HG03175 (cell line): ENCODE measurements at regions not wholly inside any gene's neighbourhood (a gene's known extent, or its start where the extent isn't known, plus 50 kb on each side); places are given as distances from the start of the nearest gene placed in this dataset.
A peak's percentile ranks its signal among the peaks of the same experiment; 100 is the strongest.
"Not testable (repeated sequence)": the region's sequence is repeated elsewhere in the genome, so short reads cannot be mapped to it uniquely, and the experiment has no call there.

Source experiments
- ATAC-seq: cut with Tn5 transposase; IDR thresholded peaks from one replicate; pipeline ENCODE4 v1.9.1; 2021; ENCODE audit warnings: mild to moderate bottlenecking, moderate library complexity; ENCODE audit not compliant: unreplicated experiment

DNA sequence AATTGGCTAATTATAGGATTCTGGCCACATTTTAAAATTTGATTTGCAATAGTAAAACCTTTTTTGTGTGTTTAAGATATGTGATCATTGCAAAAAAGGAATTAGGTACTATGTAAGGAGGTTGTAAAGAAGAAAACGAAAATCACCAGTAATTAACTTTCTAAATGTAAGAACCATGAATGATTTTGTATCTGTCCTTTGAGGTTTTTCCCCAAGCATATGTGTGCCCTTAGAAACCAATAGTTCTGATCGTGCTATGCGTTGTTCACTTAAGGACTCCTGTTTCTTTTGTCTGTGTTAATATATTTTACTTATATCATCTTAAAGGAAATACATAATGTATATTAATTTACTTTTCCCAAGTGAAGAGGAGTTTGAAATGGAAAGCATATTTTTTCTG, 410.2 kb downstream of the PSAT1 start:
- peak; percentile 36 for ATAC-seq

GRCh38 chr9:78707481-78707991, 410.6 kb downstream of the PSAT1 start:
- ATAC-seq, result peak; percentile 90

- no peak for ATAC-seq
Measured at GRCh38 chr9:78712903-78713613, 416.1 kb downstream of the PSAT1 start.

DNA sequence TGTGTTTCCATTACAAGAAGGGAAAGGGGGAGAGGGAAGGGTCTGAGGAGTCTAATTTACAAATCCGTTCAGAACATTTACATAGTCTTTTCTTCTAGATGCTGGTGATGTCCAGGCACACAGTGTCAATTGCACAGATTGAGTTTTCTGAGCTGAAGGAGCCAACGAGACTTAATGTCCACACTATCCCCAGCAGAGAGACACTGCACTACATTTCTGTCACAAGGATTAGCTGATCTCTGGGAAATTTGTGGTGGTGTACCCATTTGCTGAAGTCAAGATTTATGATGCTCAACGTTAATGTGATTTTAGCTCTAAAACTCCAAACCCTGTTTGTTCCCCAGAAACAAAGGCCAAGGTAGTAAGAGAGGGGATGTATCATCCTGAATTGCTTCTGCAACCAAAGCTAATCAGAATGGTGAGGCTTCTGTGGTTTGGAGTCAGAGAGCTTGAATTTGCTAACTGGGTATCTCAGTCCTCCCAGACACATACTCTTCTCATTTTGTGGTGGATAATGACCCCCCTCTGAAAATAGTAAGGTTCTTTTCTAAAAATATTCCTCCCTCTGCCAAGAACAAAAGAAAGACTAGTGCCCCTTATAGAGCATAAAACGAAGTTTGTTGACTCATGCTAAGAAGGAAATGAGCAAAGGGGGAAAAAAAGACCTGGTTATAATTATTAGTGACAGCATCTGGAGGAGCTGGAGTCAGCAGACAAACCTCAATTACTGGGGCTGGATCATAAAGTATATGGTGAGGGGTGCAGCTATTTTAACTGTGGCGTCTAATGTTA, 416.9 kb downstream of the PSAT1 start:
- no peak for ATAC-seq

DNA sequence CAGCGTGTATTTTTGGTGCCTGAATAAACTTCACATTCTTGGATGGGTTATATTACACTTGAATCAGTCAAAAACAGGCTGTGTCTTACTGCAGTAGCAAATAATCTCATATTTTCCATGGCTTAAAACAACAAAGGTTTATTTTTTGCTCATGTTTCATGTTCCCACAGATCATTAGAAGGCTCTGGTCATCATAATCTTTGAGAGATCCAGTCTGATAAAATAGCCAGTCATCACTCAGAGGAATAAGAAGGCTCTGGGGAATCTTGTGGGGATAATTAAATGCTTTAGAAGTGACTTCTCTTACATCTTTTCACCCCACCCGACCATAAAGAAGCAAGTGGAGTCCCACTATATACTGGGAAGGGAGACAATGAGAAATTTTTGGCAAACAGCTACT, 417.7 kb downstream of the PSAT1 start:
- no peak for ATAC-seq

- ATAC-seq, result not testable (repeated sequence)
Measured at GRCh38 chr9:78719029-78719428, 422.1 kb downstream of the PSAT1 start.

- no peak for ATAC-seq
Measured at GRCh38 chr9:78724896-78725295, 428.0 kb downstream of the PSAT1 start.

GRCh38 chr9:78725503-78725902, 428.6 kb downstream of the PSAT1 start:
- no peak for ATAC-seq

DNA sequence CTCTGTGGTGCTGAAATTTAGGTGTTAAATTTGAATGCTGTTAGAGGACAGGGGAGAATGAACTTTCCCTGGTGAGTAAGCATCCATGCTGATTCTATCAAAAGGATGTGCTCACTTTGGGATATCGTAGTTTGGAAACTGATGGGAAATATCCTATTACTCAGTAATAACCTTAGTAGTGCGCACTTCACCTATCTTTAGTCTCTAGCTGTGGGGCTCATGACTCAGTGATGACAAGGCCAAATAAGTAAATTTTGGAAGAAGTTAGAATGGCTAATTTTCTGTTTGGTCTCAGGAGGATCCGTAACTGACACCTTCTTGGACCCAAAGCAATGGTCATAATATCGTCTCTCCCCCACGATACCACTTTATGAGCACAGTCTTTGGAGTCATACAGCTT, 448.4 kb downstream of the PSAT1 start:
- no peak for ATAC-seq

DNA sequence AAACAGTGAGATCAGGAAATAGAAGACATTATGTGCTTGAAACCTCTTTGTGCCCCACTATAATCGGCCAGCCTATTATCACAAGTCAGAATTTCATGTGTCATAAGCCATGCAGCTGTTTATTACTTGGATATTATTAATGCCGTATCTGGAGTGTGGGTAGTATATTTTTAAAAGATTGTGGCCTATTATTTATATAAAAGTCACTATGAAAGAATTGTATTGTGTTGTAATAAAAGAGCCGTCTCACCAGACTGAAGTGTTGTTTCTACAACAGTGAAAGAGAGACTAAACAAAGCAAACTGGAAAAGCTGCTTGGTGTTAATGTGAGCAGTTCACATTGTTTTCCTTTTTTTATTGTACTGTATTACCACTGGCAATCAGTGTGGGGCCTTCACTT, 449.1 kb downstream of the PSAT1 start:
- no peak for ATAC-seq

DNA sequence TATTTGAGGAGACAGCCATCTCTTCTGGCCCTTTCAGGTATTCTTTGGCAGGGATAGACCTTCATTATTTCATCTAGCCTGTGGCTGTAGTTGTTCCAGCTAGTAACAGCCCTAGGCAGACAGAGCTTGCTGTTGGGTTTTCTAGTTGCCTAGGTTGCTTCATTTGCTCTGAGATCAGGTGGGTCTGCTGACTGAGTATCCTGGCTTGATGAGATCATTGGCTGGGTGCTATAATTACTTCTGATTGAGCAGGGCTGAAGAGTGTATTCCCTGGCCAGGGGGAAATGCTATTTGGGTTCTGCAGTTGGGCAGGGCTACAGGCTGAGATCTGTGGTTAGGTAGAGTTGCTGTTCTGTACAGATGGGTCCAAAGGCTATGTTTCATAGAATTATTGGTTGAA, 456.1 kb downstream of the PSAT1 start:
- ATAC-seq, result no peak

- ATAC-seq, result peak; percentile 58
Measured at GRCh38 chr9:78756813-78757510, 460.0 kb downstream of the PSAT1 start.

DNA sequence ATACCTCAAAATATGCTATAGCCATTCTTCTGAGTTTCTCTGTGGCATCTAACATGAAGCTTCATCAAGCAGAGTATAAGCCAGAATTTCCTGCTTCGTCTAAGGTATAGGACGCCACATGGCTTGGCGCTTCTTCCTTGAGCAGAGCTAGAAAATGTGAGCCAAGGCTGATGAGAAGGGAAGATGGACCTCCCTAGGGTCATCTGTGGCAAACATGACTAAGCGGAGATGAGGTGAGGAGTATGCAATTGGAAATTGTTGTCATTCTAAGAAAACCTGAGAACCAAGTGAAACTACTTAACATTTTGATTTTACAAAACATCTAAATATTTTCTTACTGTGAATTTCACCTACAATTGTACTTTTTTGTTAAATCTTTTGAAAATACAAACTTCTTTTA, 466.5 kb downstream of the PSAT1 start:
- no peak for ATAC-seq

GRCh38 chr9:78765861-78766260, 468.9 kb downstream of the PSAT1 start:
- no peak for ATAC-seq

DNA sequence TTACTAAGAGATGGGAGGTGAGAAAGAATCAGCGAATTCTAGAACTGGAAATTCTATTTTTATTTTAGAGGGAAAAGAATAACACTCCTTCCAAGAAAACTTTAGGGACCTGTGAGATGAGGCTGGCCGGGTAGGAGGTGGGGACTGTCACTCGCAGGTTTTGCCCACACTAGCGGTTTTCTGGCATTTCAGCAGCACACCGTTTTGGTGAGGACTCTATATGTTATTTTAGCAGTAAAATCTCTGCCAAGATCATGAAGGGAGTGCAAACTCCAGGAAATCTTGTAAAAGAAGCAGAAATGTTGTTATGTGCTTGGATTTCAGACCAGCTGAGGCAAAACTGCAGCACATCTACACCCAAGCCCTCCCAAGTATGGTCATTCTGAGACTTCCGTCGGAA, 470.6 kb downstream of the PSAT1 start:
- ATAC-seq, result no peak

GRCh38 chr9:78769690-78770089, 472.8 kb downstream of the PSAT1 start:
- ATAC-seq, result no peak

GRCh38 chr9:78775211-78775610, 478.3 kb downstream of the PSAT1 start:
- ATAC-seq, result no peak

DNA sequence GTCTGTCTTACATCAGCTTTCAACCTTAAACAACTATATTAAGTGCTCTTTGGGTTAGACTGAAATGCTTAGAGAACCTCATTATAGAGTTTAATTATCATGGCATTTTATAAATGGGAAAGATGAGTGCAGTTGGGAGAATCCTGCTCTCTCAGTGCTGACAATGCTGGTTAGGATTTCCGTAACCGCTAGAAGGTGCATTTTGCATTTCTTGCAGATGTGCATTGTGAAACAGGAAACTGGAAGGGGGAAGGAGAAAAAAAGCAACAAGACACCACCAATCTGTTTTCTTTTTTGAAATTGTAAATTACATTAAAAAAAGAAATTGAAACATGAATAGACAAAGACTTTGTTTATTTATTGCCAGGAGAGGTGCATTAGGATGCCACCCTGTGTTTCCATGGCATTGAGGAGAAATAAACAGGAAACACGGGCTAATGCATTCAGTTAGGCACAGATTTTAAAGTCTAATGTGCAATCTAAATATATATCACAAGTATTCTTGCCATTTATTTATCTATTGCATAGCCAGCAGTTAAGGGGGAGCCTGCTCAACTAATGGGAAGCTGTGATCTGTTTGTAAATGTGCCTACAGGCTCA, 478.9 kb downstream of the PSAT1 start:
- no peak for ATAC-seq

DNA sequence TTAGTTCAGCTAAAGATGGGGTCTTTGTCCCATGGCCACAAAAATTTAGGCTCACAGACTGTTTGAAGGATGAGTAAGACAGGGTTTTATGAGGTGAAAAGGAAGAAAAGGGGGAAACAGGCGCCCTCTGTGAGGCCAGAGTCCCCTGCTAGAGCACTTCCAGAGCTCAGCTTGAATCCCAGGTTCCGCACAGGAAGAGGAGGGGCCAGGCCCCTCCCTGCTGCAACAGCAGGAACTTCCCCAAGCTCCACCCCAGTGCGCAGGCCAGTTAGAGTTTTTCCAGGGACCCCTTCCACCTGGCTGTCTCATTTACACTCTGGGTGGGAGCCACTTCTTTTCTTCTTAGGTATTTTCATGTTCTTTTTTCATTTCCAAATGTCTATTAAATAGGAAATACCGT, 480.8 kb downstream of the PSAT1 start:
- ATAC-seq, result no peak

GRCh38 chr9:78778318-78778717, 481.4 kb downstream of the PSAT1 start:
- ATAC-seq, result no peak

GRCh38 chr9:78778861-78779374, 482.0 kb downstream of the PSAT1 start:
- no peak for ATAC-seq
